ENCODE measurements at regions not wholly inside any gene's neighbourhood (a gene's known extent, or its start where the extent isn't known, plus 50 kb on each side); places are given as distances from the start of the nearest gene placed in this dataset.

- TF ChIP-seq, protein P1, sequence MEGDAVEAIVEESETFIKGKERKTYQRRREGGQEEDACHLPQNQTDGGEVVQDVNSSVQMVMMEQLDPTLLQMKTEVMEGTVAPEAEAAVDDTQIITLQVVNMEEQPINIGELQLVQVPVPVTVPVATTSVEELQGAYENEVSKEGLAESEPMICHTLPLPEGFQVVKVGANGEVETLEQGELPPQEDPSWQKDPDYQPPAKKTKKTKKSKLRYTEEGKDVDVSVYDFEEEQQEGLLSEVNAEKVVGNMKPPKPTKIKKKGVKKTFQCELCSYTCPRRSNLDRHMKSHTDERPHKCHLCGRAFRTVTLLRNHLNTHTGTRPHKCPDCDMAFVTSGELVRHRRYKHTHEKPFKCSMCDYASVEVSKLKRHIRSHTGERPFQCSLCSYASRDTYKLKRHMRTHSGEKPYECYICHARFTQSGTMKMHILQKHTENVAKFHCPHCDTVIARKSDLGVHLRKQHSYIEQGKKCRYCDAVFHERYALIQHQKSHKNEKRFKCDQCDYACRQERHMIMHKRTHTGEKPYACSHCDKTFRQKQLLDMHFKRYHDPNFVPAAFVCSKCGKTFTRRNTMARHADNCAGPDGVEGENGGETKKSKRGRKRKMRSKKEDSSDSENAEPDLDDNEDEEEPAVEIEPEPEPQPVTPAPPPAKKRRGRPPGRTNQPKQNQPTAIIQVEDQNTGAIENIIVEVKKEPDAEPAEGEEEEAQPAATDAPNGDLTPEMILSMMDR (IDR thresholded peaks at IDR 0.05): no peak
- TF ChIP-seq POLR2A (IDR thresholded peaks at IDR 0.05): no peak
Measured at GRCh38 chr14:98932431-98933325, 339.3 kb downstream of the BCL11B start.
